DND-41 (cell line): ENCODE measurements at regions not wholly inside any gene's neighbourhood (a gene's known extent, or its start where the extent isn't known, plus 50 kb on each side); places are given as distances from the start of the nearest gene placed in this dataset.

Experiments
- ATAC-seq: fragments of 200-7000 bp; cut with Tn5 transposase; 3 replicates; pipeline ENCODE4 v1.9.1; 2021; ENCODE audit warnings: low read depth; ENCODE audit not compliant: insufficient read depth
- DNase-seq: peaks from one replicate; pipeline ENCODE4 v3.0.0-alpha.2; 2020
- H2AFZ ChIP-seq: 2 replicates; pipeline ENCODE4 v1.6.0; 2012; ENCODE audit warnings: low read depth, low read length
- H3K27ac ChIP-seq: 2 replicates; pipeline ENCODE4 v1.5.1; 2012; ENCODE audit warnings: low read length, inconsistent platforms
- H3K27me3 ChIP-seq: fragments of 200-600 bp; sonication (generic); 2 replicates; pipeline ENCODE4 v1.6.0; 2012; ENCODE audit warnings: low read length, mild to moderate bottlenecking, inconsistent platforms; ENCODE audit not compliant: insufficient read depth, poor library complexity
- H3K36me3 ChIP-seq: 2 replicates; pipeline ENCODE4 v1.5.1; 2012; ENCODE audit warnings: low read length, inconsistent platforms; ENCODE audit not compliant: insufficient read depth
- H3K4me1 ChIP-seq: 2 replicates; pipeline ENCODE4 v1.5.1; 2012; ENCODE audit warnings: mild to moderate bottlenecking, low read length; ENCODE audit not compliant: insufficient read depth
- H3K4me2 ChIP-seq: 2 replicates; pipeline ENCODE4 v1.6.0; 2012; ENCODE audit warnings: mild to moderate bottlenecking, moderate library complexity, low read length, inconsistent platforms; ENCODE audit not compliant: insufficient read depth
- H3K4me3 ChIP-seq, 2 experiments: fragments of 200-600 bp in 1 of 2; shearing (Covaris generic) in 1 of 2; 2 replicates each; pipeline ENCODE4 v1.5.1; 2012 to 2016; ENCODE audit warnings: inconsistent platforms in 2 of 2, low read length in 2 of 2, mild to moderate bottlenecking in 2 of 2, low read depth in 1 of 2, moderate library complexity in 1 of 2
- H3K79me2 ChIP-seq: 2 replicates; pipeline ENCODE4 v1.6.0; 2012; ENCODE audit warnings: low read length, inconsistent platforms; ENCODE audit not compliant: insufficient read depth
- H3K9ac ChIP-seq: 2 replicates; pipeline ENCODE4 v1.6.0; 2012; ENCODE audit warnings: low read depth, mild to moderate bottlenecking, inconsistent platforms, low read length, moderate library complexity
- H3K9me3 ChIP-seq: 2 replicates; pipeline ENCODE4 v1.5.1; 2012; ENCODE audit warnings: low read length, moderate library complexity, mild to moderate bottlenecking, inconsistent platforms; ENCODE audit not compliant: insufficient read depth, severe bottlenecking
- H4K20me1 ChIP-seq: 2 replicates; pipeline ENCODE4 v1.6.0; 2012; ENCODE audit warnings: low read length; ENCODE audit not compliant: insufficient read depth
- CTCF ChIP-seq: IDR thresholded peaks from 2 replicates; pipeline ENCODE4 v1.5.1; 2012; ENCODE audit warnings: borderline replicate concordance, low read length, moderate library complexity, mild to moderate bottlenecking; ENCODE audit not compliant: poor library complexity, severe bottlenecking; ENCODE audit errors: extremely low read depth
- EZH2 ChIP-seq: IDR thresholded peaks from 3 replicates; pipeline ENCODE4 v1.6.1; 2012; ENCODE audit warnings: borderline replicate concordance, low read depth, mild to moderate bottlenecking, moderate library complexity, low read length, inconsistent platforms; ENCODE audit not compliant: severe bottlenecking

- no peak for DNase-seq
- Histone ChIP-seq H3K27me3 (no peaks in the 10 kb centered on the region), H2AFZ (no peak overlapping the region), H4K20me1 (no peaks in the 10 kb centered on the region), H3K4me3 (no peak overlapping the region), H3K36me3 (no peaks in the 10 kb centered on the region), H3K4me2 (no peak overlapping the region), H3K9me3 (no peaks in the 10 kb centered on the region), H3K79me2 (no peaks in the 10 kb centered on the region), H3K4me1 (no peaks in the 10 kb centered on the region), H3K9ac (no peak overlapping the region), H3K27ac (no peak overlapping the region)
- ATAC-seq: no peak
- TF ChIP-seq EZH2 (no peak), CTCF (no peak)
Measured at GRCh38 chr9:22773501-22774220, 327.0 kb downstream of the DMRTA1 start.

DNA sequence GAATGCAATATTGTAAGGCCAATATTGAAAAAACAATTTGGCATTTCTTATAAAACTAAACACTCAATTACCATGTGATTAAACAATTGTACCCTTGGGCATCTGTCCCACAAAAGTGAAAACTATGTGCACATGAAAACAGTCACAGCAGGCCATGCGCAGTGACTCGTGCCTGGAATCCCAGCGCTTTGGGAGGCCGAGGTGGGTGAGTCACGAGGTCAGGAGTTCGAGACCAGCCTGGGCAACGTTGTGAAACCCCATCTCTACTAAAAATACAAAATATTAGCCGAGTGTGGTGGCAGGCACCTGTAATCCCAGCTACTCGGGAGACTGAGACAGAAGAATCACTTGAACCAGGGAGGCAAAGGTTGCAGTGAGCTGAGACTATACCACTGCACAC lies 343.7 kb downstream of the DMRTA1 start:
- Histone ChIP-seq H3K4me3 (no peak overlapping the region), H3K4me2 (no peak overlapping the region), H3K4me1 (no peaks in the 10 kb centered on the region), H4K20me1 (no peaks in the 10 kb centered on the region), H3K36me3 (no peaks in the 10 kb centered on the region), H3K9ac (no peak overlapping the region), H3K9me3 (no peaks in the 10 kb centered on the region), H3K79me2 (no peaks in the 10 kb centered on the region), H2AFZ (no peak overlapping the region), H3K27me3 (no peaks in the 10 kb centered on the region), H3K27ac (no peak overlapping the region)
- ATAC-seq (no peak), DNase-seq (no peak)
- TF ChIP-seq CTCF (no peak), EZH2 (no peak)

- no peak overlapping the region for H3K4me3 ChIP-seq
- DNase-seq (no peak), ATAC-seq (no peak)
- no peak overlapping the region for H3K4me2 ChIP-seq
- no peaks in the 10 kb centered on the region for H3K36me3 ChIP-seq
- H3K9me3 ChIP-seq: no peaks in the 10 kb centered on the region
- H2AFZ ChIP-seq: no peak overlapping the region
- H3K27ac ChIP-seq: no peak overlapping the region
- no peak overlapping the region for H3K9ac ChIP-seq
- no peaks in the 10 kb centered on the region for H3K27me3 ChIP-seq
- H3K4me1 ChIP-seq: no peaks in the 10 kb centered on the region
- no peaks in the 10 kb centered on the region for H3K79me2 ChIP-seq
- no peaks in the 10 kb centered on the region for H4K20me1 ChIP-seq
- TF ChIP-seq EZH2: no peak
- TF ChIP-seq CTCF: no peak
Measured at GRCh38 chr9:22808876-22809275, 362.3 kb downstream of the DMRTA1 start.

DNA sequence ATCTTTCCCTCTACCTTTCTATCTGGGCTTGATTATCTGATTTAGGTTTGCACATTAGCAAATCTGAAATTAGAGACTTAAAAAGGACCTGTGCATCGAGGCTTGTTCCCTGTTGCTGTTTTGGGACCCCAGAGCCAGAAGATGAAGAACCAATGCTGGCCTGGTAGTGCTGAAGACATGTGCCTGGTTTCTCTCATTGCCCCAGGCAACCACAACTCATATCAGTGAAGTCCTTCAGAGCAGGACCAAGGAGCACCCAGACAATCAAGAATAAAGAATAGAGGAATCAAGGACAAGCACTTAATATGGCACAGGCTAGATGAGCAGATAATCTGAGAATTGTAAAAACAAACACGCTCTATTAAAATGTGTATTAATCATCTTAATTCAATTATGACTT lies 362.7 kb downstream of the DMRTA1 start:
- H3K4me1 ChIP-seq: no peaks in the 10 kb centered on the region
- H3K27me3 ChIP-seq: no peaks in the 10 kb centered on the region
- H3K4me2 ChIP-seq: no peak overlapping the region
- H3K9me3 ChIP-seq: no peaks in the 10 kb centered on the region
- H3K9ac ChIP-seq: no peak overlapping the region
- no peak for TF ChIP-seq EZH2
- no peak for TF ChIP-seq CTCF
- no peaks in the 10 kb centered on the region for H3K79me2 ChIP-seq
- H2AFZ ChIP-seq: no peak overlapping the region
- no peak overlapping the region for H3K27ac ChIP-seq
- no peak overlapping the region for H3K4me3 ChIP-seq
- no peaks in the 10 kb centered on the region for H3K36me3 ChIP-seq
- ATAC-seq: no peak
- no peak for DNase-seq
- H4K20me1 ChIP-seq: no peaks in the 10 kb centered on the region
